GM21825 (cell line): ENCODE measurements at regions not wholly inside any gene's neighbourhood (a gene's known extent, or its start where the extent isn't known, plus 50 kb on each side); places are given as distances from the start of the nearest gene placed in this dataset.
A peak's percentile ranks its signal among the peaks of the same experiment; 100 is the strongest.
"Not testable (repeated sequence)": the region's sequence is repeated elsewhere in the genome, so short reads cannot be mapped to it uniquely, and the experiment has no call there.

ENCODE experiments used
- ATAC-seq: cut with Tn5 transposase; IDR thresholded peaks from one replicate; pipeline ENCODE4 v1.9.1; 2021; ENCODE audit warnings: mild to moderate bottlenecking, moderate library complexity; ENCODE audit not compliant: unreplicated experiment

DNA sequence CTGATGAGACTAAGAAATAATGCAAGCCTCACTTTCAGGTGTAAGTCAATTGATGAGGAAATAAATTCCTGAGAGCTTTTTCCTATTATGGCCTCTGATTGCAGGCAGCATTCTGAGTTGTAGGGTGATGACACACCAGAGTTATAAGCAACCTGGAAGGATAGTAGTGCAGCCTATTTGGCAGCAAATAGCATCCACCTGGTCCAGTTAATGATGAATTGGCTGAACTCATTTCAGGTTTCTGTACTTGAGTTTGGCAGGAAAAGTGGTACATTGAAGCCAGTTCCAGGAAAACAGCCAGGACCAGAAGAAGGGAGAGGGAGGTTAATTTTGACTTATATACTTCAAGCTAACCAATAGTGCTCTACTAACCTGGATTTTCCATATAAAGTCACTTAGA is 316.8 kb downstream of the NAF1 start:
- ATAC-seq = no peak

DNA sequence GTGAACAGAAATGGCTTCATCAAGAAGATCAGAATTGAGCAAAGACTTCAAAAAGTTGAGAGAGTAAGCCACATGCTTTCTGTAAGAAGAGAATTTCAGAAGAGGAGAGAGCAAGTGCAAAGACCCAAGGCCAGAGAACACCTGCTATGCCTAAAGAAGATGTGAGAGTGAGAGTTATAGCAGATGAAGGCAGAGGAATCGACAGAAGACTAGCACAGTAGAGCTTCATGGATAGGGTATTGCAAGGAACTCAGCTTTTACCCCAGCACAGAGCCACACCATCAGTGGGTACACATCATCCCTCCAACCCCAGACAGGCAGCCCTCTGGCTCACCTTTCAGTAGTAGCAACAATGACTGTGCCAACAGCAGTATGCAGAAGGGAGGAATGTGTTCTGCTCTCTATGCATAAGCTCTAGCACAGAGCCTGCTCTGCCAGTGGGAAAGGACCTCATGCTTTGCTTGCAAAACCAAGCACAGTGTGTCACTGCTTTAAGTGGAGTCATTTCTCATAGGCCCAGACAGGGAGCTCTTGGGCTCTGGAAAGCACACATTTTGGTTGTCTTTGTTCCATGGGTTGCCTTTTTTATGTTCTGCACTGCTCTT is 318.6 kb downstream of the NAF1 start:
- ATAC-seq = peak; percentile 63

DNA sequence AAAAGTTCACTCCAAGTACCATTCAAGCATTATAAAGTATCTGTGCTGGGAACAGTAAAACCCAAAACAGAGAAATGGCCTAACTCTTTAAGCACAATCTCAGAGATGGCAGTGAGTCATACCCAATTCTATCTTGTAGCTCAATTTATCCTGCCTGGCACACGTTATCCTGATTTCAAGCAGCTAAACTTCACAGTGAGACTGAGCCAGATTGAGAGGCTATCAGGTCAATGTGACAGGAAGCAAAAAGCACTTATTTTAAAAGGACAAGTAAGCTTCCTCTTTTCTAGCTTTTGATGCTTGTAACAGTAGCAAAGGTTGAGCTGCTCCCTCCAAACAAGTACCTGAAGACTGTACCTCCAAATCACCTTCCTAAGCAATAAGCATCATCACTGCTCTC is 324.9 kb downstream of the NAF1 start:
- no peak for ATAC-seq

DNA sequence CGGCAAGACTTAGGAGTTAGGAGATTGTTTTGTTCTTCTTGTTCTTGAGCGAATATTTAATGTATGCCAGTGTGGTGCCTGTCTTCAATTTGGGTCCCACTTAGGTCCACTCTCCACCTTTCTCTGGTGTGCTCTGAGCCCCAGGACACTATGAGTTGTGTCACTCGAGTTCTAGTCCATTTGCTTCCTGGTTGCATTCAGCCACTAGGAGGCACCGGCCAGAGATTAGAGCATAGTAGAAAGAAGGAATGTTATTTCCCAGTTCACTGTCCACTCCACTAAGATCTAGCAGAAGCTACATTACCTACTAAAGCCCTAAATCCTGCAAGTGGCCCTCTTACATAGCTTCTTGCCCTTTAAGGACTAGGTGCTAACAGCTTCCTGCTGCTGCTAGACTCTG is 326.9 kb downstream of the NAF1 start:
- no peak for ATAC-seq

DNA sequence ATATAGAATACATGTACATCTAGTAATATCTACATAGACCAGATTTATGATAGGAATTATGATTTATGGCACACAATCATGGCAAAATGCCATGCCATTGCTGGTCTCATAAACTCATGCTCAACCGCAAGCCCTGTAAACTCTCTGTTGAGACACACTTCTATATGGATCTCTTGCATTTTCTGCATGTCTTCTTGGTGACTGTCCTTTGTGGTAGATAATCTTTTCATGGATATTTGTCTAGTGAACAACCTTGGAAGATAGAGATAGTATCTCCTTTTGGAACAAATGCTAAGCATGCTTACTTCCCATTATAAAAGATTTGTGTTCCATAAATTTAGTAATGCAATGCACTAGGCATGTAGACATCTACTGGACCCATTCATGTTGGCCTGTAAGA is 328.0 kb downstream of the NAF1 start:
- no peak for ATAC-seq

DNA sequence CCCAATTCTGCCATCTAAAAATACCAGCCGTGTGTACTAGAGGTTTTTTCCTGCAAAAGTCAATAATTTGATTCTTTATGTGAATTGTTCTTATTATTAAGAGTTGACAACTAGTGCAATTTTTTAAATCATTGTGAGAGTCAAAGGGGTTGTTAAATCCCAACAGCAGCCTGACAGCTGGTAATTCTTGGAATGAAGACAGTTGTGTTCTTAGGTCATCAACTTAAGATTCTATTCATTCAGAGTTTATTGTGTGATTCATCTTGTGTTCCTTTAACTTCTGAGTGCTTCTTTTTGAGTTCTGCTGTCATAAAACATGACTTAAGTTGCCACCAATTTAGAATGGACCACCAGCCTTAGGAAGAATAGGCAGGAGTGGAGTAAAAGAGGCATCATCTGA is 329.0 kb downstream of the NAF1 start:
- ATAC-seq = no peak

DNA sequence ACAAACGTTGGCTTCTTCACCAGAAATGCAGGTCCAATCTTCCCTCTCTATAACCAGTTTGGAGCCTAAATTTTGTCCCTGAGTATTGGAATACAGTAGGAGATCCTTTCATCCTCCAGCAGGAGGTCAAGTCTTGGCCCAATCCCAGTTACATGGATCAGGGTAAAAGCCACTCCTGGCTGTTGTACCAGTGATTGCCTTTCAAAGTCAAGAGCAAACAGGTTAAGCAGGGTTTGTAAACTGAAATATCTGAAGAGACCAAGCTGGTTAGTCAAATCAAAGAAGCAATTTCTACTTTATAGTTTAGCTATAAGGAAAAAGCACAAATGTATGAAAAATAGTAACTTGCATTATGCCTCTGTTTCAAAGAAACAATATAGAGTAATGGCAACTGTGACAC is 329.4 kb downstream of the NAF1 start:
- no peak for ATAC-seq

DNA sequence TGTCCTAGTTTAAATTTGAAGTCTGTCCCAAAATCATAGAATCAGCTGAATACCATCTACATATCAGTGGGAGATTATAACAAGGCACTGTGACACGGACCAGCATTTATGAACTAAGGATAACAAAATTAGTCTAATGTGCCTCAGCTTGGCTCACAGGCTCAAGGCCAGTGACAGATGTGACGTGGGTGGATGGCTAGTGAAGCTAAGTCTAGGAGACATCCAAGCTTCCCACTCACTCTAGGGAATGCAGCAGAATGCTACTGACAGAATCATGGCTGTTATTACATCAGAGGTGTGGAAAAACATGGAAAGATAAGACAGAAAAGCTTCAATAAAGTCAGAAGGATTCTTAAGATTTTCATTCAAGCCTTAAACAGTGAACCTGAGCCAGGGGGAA is 329.9 kb downstream of the NAF1 start:
- ATAC-seq = no peak

DNA sequence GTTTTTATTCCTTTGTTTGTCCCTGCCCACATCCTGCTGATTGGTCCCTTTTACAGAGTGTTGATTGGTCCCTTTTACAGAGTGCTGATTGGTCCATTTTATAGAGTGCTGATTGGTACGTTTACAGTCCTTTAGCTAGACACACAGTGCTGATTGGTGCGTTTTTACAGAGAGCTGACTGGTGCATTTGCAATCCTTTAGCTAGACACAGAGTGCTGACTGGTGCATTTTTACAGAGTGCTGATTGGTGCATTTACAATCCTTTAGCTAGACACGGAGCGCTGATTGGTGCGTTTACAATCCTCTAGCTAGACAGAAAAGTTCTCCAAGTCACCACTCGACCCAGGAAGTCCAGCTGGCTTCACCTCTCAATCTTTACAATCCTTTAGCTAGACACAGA is 330.4 kb downstream of the NAF1 start:
- ATAC-seq = not testable (repeated sequence)

DNA sequence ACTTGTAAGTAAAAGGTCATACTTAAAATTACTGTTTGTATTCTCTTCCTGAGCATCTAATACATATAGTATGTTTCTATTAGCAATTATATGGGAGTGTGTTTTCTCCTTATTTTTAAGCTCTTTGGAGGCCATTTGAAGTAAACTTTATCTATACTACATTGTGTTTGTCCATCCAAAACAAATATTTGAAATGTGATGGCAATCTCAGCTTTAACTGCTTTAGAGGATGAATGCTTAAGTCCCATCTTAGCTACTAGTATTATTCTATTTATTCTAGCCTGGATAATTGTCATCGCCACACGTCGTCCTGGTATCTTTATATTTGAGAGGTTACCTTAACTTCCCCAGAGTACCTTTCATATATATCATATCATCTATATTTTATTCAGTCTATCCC is 335.8 kb downstream of the NAF1 start:
- no peak for ATAC-seq

DNA sequence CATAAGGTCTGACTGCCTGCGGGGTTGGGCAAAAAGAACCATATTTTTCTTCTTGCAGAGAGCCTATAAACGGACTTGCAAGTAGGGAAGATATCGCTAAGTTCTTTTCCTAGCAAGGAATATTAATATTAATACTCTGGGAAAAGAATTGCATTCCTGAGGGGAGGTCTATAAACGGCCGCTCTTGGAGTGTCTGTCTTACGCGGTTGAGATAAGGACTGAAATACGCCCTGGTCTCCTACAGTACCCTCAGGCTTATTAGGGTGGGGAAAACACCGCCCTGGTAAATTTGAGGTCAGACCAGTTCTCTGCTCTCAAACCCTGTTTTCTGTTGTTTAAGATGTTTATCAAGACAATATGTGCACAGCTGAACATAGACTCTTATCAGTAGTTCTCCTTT is 349.3 kb downstream of the NAF1 start:
- not testable (repeated sequence) for ATAC-seq

DNA sequence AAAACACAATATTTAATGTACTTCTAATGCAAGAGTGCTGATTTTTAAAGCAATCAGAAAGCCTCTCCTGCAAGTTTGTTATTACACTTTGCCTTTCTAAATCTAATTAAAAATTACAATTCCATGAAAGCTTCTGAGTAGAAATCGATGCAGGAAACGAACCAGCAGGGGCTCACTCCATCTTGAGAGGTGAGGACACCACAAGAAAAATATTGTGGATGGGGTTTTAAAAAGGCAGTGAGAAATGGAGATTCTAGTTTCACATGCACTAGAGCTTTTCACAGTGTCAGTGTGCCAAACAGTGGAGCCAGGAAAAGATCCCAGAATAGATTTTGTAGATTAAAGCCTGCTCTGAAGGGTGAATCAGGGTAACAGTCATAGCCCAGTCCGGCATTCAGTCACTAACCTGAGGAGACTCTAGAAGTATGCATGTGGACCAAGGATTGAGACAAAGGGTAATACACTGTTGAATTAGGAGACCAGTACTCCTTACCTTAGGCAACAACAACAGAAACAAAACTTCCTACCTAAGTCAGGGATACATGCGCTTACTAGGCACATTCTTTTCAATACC is 362.3 kb downstream of the NAF1 start:
- no peak for ATAC-seq

DNA sequence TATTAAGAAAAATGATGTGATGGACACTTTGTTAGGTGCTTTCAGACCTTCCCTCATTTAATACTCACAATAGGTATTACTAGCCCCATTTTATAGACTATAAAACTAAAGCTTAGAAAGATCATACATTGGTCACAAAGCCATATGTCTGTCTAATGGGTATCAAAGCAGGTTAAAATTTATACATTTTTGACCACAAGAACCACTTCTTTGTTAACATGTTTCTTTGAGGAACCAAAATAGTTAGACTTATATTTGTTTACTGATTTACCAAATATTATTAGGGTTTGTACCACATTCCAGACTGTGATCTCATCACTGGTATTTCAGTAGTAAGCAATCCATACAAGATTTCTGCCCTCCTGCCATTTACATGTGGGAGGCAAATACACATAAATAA is 363.3 kb downstream of the NAF1 start:
- no peak for ATAC-seq

DNA sequence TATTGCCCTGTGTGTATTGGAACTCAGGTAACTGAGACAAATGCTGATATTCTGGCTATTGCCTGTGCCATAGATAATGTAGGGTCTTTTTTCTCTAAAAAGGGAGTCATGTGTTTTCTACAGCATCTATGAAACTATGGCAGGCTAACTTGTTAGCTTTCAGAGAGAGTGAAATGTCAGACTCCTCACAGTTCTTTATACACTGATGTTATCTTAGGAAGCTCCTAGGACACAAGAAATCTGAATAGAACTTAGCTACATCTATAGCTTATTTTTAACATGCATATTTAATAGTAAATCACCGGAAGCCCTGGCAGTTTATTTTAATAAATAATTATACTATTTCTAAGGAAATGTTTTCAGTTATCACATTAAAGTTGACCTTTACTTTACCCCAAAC is 369.6 kb downstream of the NAF1 start:
- no peak for ATAC-seq

DNA sequence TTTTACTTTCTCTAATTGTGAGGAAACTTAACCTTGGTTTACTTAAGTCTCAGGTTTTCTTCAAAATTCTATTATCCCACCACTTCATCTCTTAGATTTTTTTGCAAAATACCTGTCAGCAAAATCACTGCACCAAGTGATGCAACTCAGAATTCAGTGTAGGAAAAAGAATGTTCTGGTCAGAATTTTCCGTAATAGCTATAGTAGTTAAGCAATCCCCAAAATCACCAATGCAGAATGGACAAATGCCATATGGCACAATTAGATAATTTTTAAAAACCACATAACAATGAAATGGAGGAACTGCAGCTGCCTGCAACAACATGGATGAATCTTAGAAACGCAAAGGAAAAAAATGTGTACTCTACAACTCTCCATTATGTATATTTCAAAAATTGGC is 373.1 kb downstream of the NAF1 start:
- ATAC-seq = no peak

DNA sequence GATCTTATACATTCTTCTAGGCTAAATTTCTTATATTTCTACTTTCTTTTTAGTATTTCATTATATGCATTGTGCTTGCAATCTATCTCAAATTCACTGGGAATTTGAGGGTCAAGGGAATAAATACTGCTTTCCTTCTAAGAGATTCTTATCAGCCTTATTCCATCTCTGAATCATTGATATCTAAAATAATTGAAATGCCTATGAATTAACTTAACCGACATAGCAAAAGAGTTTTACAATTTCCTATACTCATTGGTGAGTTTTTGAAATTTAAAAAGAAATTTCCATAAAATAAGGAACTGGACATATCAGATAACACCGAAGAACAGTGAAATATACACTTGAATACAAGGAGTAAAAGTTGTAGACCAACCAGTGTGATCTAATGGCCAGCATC is 373.7 kb downstream of the NAF1 start:
- no peak for ATAC-seq

DNA sequence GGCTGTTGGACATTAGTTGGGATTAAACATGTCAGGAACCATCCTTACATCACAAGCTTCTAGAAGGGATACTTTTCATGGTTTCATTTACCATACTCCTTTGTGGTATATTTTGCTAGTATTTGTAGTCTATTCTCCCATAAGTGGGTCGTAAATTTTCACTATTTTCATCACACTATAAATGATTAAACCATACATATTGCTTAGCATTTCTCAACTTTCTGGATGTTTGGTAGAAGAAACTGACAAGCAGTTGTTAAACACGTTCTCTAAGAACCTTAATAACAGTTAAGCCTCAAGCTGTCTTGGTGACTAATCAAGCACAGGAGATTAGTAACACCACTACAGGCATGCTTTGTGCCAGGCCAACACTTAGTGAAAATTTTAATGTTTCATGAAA is 375.5 kb downstream of the NAF1 start:
- ATAC-seq = no peak

DNA sequence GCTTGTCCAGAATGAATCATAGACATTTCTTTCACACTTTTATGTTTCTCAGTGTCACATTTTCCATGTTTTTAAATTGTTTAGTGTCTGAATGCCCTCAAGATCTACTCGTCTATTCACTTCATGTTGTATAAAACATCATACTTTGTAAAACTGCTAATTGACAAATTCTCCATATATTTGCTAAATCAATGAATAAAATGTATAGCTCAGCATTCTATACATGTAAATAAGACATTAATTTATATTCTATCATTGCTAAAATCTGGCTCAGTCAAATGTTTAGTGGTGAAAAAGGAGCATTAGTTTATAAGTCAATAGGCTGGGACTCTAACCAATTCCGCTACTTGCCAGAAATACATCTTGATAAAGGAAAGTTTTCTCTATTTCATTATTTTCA is 379.6 kb downstream of the NAF1 start:
- ATAC-seq = no peak

DNA sequence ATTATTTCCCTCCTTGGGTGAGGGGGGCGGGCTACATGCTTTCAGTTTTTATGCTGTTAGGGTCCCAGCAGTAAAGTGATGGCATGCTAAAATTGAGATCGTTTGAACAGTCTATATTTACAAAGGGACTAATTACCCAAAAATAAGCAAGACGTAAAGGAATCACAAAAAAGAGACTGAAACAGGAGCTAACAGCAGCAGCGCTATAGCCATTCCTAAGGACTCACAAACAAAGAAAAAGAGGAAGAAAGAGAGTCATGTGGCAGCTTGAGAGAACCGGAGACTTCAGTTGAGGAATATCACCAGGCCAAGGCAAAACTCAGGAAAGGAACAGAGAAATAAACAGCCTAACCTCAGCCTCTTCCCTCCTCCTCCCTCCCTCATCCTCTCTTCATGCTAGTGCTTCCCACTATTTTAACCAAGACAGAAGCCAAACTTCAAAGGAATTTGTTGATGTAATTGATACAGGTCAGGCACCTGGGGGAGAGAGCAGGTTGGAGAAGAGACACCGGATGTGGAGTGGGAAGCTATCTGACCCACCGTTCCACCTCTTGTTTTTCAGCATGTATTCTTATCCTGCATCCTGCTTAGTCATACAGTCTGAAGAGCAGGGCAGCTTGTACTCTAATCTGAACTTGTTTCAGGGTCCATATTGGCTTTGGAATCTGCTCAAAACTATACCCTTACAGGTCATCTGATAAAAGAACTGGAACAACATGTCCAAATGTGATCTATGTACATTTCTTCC is 383.7 kb downstream of the NAF1 start:
- ATAC-seq = no peak

DNA sequence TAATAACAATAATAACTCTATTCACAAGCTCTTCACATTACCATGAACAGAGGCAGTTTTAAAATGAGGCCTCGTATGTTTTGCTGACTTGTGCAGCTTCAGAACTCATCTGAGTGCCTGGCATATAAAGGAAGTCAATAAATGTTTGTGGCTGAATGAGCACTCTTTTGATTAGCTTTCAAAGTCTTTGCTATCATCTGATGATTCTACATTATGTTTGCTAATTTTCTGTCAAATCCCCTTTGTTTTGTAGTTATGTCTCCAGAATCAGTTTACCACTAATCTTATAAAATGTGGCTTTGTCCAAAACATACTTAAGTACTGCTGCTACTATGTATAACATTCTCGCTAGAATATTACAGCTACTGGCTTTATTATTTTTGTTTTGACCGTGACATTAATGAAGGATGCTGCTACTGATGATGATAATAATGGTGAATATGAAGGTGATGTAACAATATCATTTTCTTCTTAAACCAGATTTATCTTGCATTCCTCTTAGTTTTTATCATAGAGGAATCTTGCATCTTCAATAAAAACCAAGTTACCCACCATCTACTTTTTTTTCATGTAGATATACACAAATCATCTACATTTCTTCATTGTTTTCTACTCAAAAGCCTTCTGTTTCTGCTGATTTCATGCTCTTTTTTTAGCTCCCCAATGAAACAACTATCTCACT is 384.5 kb downstream of the NAF1 start:
- no peak for ATAC-seq

DNA sequence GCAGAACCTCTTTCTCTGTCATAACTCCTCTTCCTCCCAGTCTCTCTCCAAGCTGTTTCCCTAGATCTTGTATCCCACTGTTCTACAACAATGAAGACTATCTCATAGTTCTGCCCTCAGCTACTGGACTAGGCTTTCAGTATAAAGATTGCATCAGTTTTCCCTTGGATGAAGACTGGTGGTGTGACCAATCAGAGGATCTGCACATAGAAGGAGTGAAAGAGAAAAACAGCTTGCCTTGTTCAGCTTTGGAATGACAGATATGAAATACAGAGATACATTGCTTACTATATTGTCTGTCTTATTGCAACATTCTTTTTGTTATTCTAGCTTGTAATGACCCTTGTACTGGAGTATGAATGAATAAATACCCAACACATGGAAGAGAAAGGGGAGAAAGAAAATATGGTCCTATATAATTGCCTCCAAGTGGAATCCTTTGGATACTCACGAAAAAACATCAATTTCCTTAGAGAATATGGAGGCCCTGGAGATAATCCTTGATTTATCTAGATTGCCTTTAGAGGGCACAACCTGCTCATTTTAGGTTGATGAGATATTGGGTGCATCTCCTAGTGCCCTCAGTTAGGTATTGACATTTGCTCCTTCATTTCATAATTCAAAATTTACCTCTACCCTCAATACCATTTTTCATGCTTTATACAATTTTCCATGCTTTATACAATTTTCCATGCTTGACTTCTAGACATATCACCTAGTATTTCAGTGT is 395.8 kb downstream of the NAF1 start:
- no peak for ATAC-seq
